Testis (tissue), 2 donors: ENCODE measurements at regions not wholly inside any gene's neighbourhood (a gene's known extent, or its start where the extent isn't known, plus 50 kb on each side); places are given as distances from the start of the nearest gene placed in this dataset.

Experiments
- DNase-seq: peaks from one replicate; pipeline ENCODE4 v3.0.0-alpha.2; 2019
- H3K27ac ChIP-seq, 2 donors: fragments of 200-600 bp; sonication (generic); one replicate each; pipeline ENCODE4 v1.5.1; 2019
- H3K27me3 ChIP-seq: fragments of 200-600 bp; sonication (generic); one replicate; pipeline ENCODE4 v1.5.1; 2019
- H3K36me3 ChIP-seq: fragments of 200-600 bp; sonication (generic); one replicate; pipeline ENCODE4 v1.5.1; 2017; ENCODE audit warnings: low read depth; ENCODE audit errors: missing control alignments
- H3K4me1 ChIP-seq: fragments of 200-600 bp; sonication (generic); one replicate; pipeline ENCODE4 v1.5.1; 2019
- H3K4me3 ChIP-seq, 2 donors: fragments of 200-600 bp; sonication (generic); one replicate each; pipeline ENCODE4 v1.5.1; 2017 to 2019
- H3K9me3 ChIP-seq: fragments of 200-600 bp; sonication (generic); one replicate; pipeline ENCODE4 v1.5.1; 2017
- POLR2A ChIP-seq: fragments of 450-650 bp; IDR thresholded peaks from one replicate; pipeline ENCODE4 v1.6.1; 2017; ENCODE audit warnings: antibody characterized with exemption, mild to moderate bottlenecking, moderate library complexity
- WGBS, 2 donors: methylation state at CpG; one replicate each; pipeline ENCODE4 v1.1.5; 2018; 5-methylcytosine and 5-hydroxymethylcytosine counted together
- intact Hi-C: fragments of 100-400 bp; cut with DNase I; formaldehyde crosslinking; loops from one replicate; pipeline ENCODE4 v1.15.1; 2023; ENCODE audit warnings: low total_unique reads
- TF ChIP-seq, protein P1 (sequence below), 3 experiments: fragments of 450-650 bp in 2 of 3; fragments of 200-600 bp in 1 of 3; sonication (generic) in 1 of 3; IDR thresholded peaks; one replicate each; pipeline ENCODE4 v1.5.1; 2016 to 2019; ENCODE audit warnings: antibody characterized with exemption in 3 of 3, mild to moderate bottlenecking in 2 of 3, moderate library complexity in 1 of 3

DNA sequence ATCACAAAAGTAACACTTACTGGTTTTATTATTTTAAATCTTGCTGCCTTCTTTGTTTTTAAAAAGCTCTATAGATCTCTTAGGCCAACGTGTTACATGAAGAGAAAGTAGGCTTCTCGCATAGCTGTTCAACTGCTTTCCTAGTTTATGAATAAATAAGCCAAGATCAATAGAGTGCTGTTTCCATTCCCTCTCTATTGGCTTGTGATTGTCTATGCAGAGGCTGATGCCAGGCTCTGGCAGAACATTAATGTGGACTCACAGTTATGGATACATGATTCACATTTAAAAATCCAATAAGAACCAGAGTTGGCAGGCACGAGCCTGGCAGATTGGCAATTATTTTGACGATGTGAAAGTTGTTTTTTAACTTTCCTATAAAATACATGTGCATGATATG is 137.5 kb downstream of the GNAT3 start:
- no peaks in the 10 kb centered on the region for H3K27me3 ChIP-seq
- H3K9me3 ChIP-seq: no peaks in the 10 kb centered on the region
- 90 to 91% methylated on average over 4 of the region's 4 CpGs for WGBS, 2 donors
- TF ChIP-seq, protein P1, sequence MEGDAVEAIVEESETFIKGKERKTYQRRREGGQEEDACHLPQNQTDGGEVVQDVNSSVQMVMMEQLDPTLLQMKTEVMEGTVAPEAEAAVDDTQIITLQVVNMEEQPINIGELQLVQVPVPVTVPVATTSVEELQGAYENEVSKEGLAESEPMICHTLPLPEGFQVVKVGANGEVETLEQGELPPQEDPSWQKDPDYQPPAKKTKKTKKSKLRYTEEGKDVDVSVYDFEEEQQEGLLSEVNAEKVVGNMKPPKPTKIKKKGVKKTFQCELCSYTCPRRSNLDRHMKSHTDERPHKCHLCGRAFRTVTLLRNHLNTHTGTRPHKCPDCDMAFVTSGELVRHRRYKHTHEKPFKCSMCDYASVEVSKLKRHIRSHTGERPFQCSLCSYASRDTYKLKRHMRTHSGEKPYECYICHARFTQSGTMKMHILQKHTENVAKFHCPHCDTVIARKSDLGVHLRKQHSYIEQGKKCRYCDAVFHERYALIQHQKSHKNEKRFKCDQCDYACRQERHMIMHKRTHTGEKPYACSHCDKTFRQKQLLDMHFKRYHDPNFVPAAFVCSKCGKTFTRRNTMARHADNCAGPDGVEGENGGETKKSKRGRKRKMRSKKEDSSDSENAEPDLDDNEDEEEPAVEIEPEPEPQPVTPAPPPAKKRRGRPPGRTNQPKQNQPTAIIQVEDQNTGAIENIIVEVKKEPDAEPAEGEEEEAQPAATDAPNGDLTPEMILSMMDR (IDR thresholded peaks at IDR 0.05): no peak
- TF ChIP-seq POLR2A: no peak
- H3K4me1 ChIP-seq: no peaks in the 10 kb centered on the region
- intact Hi-C loops: no loop called here
- DNase-seq: no peak
- no peak overlapping the region for H3K4me3 ChIP-seq
- no peaks in the 10 kb centered on the region for H3K36me3 ChIP-seq
- H3K27ac ChIP-seq: no peak overlapping the region

DNA sequence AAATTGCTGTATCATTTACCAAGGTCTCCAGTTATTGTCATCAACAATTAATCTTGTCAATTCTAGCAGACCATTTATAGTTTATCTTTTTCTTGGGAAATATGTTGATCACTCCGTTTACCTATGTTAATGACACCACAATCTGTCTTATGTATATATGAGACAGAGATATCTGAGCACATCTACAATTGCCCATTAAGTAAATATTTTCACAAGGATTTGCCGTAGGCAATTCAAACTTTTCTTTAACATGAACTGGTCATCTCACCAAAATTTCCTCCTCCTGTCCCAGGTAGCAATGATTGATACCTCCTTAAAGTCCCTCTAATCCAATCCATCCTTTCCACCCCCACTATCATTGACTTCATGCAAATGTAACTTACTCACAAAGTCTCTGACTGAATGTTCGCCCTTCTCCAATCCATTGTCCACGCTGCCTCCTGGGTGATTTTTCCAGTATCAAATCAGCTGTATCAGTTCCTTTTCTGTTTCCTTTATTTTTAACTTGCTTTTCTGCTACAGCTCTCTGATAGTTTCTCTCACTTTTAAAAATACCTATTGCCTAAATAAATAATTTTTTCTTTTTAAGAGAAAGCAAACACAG is 138.3 kb downstream of the GNAT3 start:
- WGBS, 2 donors: 92 to 94% methylated on average over 4 of the region's 4 CpGs
- intact Hi-C loops: no loop called here
- no peaks in the 10 kb centered on the region for H3K36me3 ChIP-seq

DNA sequence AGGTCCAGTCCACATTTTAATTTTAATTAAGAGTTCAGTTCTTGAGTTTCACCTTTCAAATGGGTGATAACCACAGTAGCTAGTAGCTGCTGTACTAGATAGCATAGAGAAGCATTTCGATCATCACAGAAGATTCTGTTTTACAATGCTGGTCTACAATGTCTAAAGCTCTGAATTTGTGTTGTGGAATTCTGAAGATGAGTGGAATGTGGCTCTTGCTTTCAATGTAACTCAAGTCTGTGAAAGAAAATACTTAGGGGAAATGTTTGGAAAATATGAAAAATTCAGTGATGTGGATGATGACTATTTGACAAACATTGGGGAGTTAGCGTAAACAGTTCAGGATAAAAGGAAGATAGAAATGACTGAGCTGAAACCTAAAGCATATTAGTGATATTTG is 139.4 kb downstream of the GNAT3 start:
- no peaks in the 10 kb centered on the region for H3K27me3 ChIP-seq
- H3K4me1 ChIP-seq: no peaks in the 10 kb centered on the region
- DNase-seq: no peak
- H3K27ac ChIP-seq: no peak overlapping the region
- no peaks in the 10 kb centered on the region for H3K9me3 ChIP-seq
- no peak overlapping the region for H3K4me3 ChIP-seq
- TF ChIP-seq, protein P1 (IDR thresholded peaks at IDR 0.05): no peak
- no peak for TF ChIP-seq POLR2A
- 81 to 84% methylated on average over 2 of the region's 2 CpGs for WGBS, 2 donors
- intact Hi-C loops: no loop called here
- H3K36me3 ChIP-seq: no peaks in the 10 kb centered on the region

More for the DNA sequence above, 138.3 kb downstream of the GNAT3 start:
- TF ChIP-seq, protein P1 (IDR thresholded peaks at IDR 0.05): no peak
- TF ChIP-seq POLR2A: no peak
- no peak for DNase-seq
- no peaks in the 10 kb centered on the region for H3K9me3 ChIP-seq
- H3K27ac ChIP-seq: no peak overlapping the region
- H3K4me1 ChIP-seq: no peaks in the 10 kb centered on the region
- H3K4me3 ChIP-seq: no peak overlapping the region
- H3K27me3 ChIP-seq: no peaks in the 10 kb centered on the region

DNA sequence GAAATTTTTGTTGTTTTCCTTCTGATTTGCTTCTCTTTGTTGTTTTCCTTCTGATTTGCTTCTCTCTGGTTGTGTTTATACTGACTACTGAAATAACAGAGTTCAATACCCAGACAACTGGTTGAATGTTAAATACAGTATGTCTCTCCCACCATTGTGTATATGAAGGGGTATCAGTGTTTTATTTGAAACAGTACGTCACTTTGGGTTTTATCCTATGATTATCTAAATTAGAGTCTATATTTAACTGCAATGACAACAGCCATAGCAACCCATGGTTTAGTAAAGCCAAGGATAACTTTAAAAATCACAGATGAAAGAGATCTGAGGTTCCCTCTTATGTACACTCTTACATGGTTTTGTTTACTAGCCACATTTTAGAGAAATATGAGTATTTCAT is 141.3 kb downstream of the GNAT3 start:
- Histone ChIP-seq H3K27ac (no peak overlapping the region), H3K27me3 (no peaks in the 10 kb centered on the region), H3K36me3 (no peaks in the 10 kb centered on the region), H3K9me3 (no peaks in the 10 kb centered on the region), H3K4me1 (no peaks in the 10 kb centered on the region), H3K4me3 (no peak overlapping the region)
- intact Hi-C loops: no loop called here
- TF ChIP-seq, protein P1 (IDR thresholded peaks at IDR 0.05): no peak
- no peak for TF ChIP-seq POLR2A
- no peak for DNase-seq
- 93% methylated on average over 1 of the region's 1 CpG for WGBS, 2 donors

DNA sequence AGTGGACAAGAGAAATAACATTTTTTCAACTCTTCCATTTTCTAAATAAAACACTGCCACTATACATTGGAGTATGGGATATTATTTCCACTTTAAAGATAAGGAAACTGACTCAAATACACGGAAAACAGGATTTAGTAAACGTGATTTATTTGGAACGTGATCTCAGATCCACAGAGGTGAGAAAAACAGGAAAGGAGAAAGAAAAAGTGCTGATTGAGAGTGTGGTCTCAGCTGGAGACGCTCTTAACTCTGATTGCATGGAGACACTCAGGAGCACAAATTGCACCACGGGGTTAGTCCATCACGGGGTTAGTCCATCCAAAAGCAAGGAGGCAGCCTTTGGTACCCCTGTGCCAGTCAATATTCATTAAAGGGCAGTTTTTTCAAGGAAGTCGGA is 142.5 kb downstream of the GNAT3 start:
- H3K36me3 ChIP-seq: no peaks in the 10 kb centered on the region
- H3K27ac ChIP-seq: no peak overlapping the region
- H3K9me3 ChIP-seq: no peaks in the 10 kb centered on the region
- no peaks in the 10 kb centered on the region for H3K27me3 ChIP-seq
- TF ChIP-seq POLR2A: no peak
- TF ChIP-seq, protein P1 (IDR thresholded peaks at IDR 0.05): no peak
- no peak overlapping the region for H3K4me3 ChIP-seq
- DNase-seq: no peak
- H3K4me1 ChIP-seq: no peaks in the 10 kb centered on the region
- intact Hi-C loops: no loop called here
- 51 to 60% methylated on average over 7 of the region's 7 CpGs for WGBS, 2 donors
